ENCODE measurements at regions not wholly inside any gene's neighbourhood (a gene's known extent, or its start where the extent isn't known, plus 50 kb on each side); places are given as distances from the start of the nearest gene placed in this dataset.
"Not testable (repeated sequence)": the region's sequence is repeated elsewhere in the genome, so short reads cannot be mapped to it uniquely, and the experiment has no call there.

- peaks cover 4% of the 10 kb centered on the region for H3K27me3 Mint-ChIP-seq
- no peaks in the 10 kb centered on the region for H3K4me1 Mint-ChIP-seq (ENCODE audit: unreplicated experiment)
- H3K4me3 Mint-ChIP-seq: no peak overlapping the region
- no peak for DNase-seq (ENCODE audit: extremely low spot score, unreplicated experiment)
- no peaks in the 10 kb centered on the region for H3K36me3 Mint-ChIP-seq
- H3K9me3 Mint-ChIP-seq: peaks cover 4% of the 10 kb centered on the region
- no peak for TF ChIP-seq CTCF (conservative IDR thresholded peaks at IDR 0.05)
- H3K27ac Mint-ChIP-seq: no peak overlapping the region
Measured at GRCh38 chr1:187038784-187039183, 210.0 kb downstream of the PLA2G4A start.

DNA sequence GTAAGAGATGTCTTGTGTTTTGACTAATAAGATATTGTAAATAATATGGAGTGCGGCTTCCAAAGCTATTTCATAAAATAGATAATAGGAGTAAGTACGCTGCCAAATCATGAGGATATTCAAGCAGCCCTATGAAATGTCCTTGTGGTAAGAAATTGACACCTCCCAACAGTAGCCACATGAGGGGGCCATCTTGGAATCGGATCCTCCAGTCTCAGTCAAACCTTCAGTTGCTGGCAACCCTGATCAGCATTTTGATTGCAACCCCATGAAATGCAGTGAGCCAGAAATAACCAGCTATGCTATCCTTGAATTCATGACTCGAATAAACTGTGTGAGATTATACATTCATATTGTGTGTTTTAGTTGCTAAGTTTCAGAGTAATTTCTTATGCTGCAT, 212.4 kb downstream of the PLA2G4A start:
- no peak for DNase-seq (ENCODE audit: extremely low spot score, unreplicated experiment)
- Mint-ChIP-seq H3K4me3 (no peak overlapping the region), H3K27me3 (peaks cover 4% of the 10 kb centered on the region), H3K9me3 (peaks cover 5% of the 10 kb centered on the region), H3K27ac (no peak overlapping the region), H3K36me3 (no peaks in the 10 kb centered on the region), H3K4me1 (ENCODE audit: unreplicated experiment) (no peaks in the 10 kb centered on the region)
- TF ChIP-seq CTCF (conservative IDR thresholded peaks at IDR 0.05): no peak

- Mint-ChIP-seq H3K27ac (no peak overlapping the region), H3K9me3 (peaks cover 5% of the 10 kb centered on the region), H3K36me3 (no peaks in the 10 kb centered on the region), H3K27me3 (peaks cover 4% of the 10 kb centered on the region), H3K4me1 (ENCODE audit: unreplicated experiment) (no peaks in the 10 kb centered on the region), H3K4me3 (no peak overlapping the region)
- DNase-seq (ENCODE audit: extremely low spot score, unreplicated experiment): no peak
- no peak for TF ChIP-seq CTCF (conservative IDR thresholded peaks at IDR 0.05)
Measured at GRCh38 chr1:187042538-187042937, 213.8 kb downstream of the PLA2G4A start.

- not testable (repeated sequence) for H3K4me1 Mint-ChIP-seq (ENCODE audit: unreplicated experiment)
Measured at GRCh38 chr1:187043433-187043832, 214.7 kb downstream of the PLA2G4A start.

DNA sequence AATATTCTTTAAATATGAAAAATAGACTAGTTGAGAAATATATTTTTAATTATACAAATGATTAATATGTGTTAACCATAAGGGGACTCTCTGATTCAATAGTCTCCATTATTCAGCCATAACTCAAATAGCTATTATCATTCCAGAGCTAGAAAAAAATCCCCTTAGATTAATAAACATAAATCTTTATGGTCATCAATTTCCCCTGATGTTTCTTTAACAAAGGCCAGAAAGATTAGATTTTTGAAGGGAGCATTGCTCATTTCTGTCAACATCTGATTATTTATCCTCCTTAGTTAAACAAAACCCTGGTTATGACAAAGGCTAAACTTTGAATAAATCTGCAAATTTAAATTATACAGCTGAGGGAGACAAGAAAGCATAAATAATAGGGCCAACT, 215.7 kb downstream of the PLA2G4A start:
- no peaks in the 10 kb centered on the region for H3K4me1 Mint-ChIP-seq (ENCODE audit: unreplicated experiment)
- H3K27me3 Mint-ChIP-seq: peaks cover 9% of the 10 kb centered on the region
- no peak for TF ChIP-seq CTCF (conservative IDR thresholded peaks at IDR 0.05)
- H3K36me3 Mint-ChIP-seq: no peaks in the 10 kb centered on the region
- no peak for DNase-seq (ENCODE audit: extremely low spot score, unreplicated experiment)
- no peak overlapping the region for H3K27ac Mint-ChIP-seq
- peaks cover 5% of the 10 kb centered on the region for H3K9me3 Mint-ChIP-seq
- H3K4me3 Mint-ChIP-seq: no peak overlapping the region

More at GRCh38 chr1:187043433-187043832, 214.7 kb downstream of the PLA2G4A start:
- not testable (repeated sequence) for H3K27me3 Mint-ChIP-seq; H3K36me3 Mint-ChIP-seq; H3K4me3 Mint-ChIP-seq; DNase-seq (ENCODE audit: extremely low spot score, unreplicated experiment); H3K9me3 Mint-ChIP-seq; H3K27ac Mint-ChIP-seq

GRCh38 chr1:187045371-187045770, 216.6 kb downstream of the PLA2G4A start:
- H3K27me3 Mint-ChIP-seq: peaks cover 9% of the 10 kb centered on the region
- peaks cover 5% of the 10 kb centered on the region for H3K9me3 Mint-ChIP-seq
- no peak for TF ChIP-seq CTCF (conservative IDR thresholded peaks at IDR 0.05)
- H3K4me1 Mint-ChIP-seq (ENCODE audit: unreplicated experiment): no peaks in the 10 kb centered on the region
- no peak overlapping the region for H3K27ac Mint-ChIP-seq
- H3K36me3 Mint-ChIP-seq: no peaks in the 10 kb centered on the region
- DNase-seq (ENCODE audit: extremely low spot score, unreplicated experiment): no peak
- no peak overlapping the region for H3K4me3 Mint-ChIP-seq

Data from type B pancreatic cell (in vitro differentiated cells).